Erythroblast (primary cell): ENCODE measurements at regions not wholly inside any gene's neighbourhood (a gene's known extent, or its start where the extent isn't known, plus 50 kb on each side); places are given as distances from the start of the nearest gene placed in this dataset.
"Not testable (repeated sequence)": the region's sequence is repeated elsewhere in the genome, so short reads cannot be mapped to it uniquely, and the experiment has no call there.

Source experiments
- DNase-seq, 2 experiments: peaks; one replicate each; lab custom pipeline; 2025; lab: John Stamatoyannopoulos, UW
- GATA1 ChIP-seq: IDR thresholded peaks from 2 replicates; pipeline ENCODE4 v1.6.1; 2011; ENCODE audit warnings: low read depth, mild to moderate bottlenecking, control low read depth, low read length, moderate library complexity
- POLR2A ChIP-seq: IDR thresholded peaks from 2 replicates; pipeline ENCODE4 v1.6.1; 2011; ENCODE audit warnings: mild to moderate bottlenecking, low read length

DNA sequence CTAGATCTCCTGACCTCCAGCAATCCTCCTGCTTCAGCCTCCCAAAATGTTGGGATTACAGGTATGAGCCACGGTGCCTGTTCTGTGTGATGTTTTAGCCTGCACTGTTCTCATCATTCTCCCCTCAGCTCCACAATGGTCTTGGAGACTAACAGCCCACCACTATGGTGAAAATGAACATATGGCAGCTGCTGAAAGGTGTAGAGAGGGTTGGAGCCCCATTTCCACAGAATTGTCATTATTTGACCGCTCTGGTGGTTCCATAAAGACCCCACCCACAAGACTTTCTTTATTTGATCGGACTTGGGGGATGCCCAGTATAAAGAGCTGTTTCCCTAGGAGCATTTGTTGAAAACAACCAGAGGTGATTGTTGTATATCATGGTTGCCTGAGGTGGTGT is 67.9 kb upstream of the SEPTIN5 start:
- no peak for TF ChIP-seq POLR2A
- TF ChIP-seq GATA1: no peak
- DNase-seq: no peak

DNA sequence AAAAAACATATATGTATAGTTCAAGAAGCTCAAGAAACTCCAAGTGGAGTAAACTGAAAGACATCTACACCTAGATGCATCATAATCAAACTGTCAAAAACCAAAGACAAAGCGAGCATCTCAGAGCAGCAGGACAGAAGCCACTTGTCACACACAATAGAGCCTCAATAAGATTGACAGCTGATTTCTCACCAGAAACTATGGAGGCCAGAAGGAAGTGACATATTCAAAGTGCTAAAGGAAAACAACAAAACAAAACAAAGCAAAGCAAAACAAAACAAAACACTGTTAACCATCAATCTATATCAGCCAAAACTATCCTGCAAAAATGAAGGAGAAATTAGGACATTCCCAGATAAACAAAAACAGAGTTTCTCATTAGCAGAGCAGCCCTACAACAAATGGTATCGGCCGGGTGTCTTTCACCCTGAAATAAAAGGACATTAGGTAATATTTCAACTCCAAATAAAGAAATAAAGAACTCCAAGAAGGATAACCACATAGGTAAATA is 65.8 kb upstream of the SEPTIN5 start:
- TF ChIP-seq GATA1 (no peak), POLR2A (no peak)
- DNase-seq: peak in 1 of 2 experiments; percentile 19

DNA sequence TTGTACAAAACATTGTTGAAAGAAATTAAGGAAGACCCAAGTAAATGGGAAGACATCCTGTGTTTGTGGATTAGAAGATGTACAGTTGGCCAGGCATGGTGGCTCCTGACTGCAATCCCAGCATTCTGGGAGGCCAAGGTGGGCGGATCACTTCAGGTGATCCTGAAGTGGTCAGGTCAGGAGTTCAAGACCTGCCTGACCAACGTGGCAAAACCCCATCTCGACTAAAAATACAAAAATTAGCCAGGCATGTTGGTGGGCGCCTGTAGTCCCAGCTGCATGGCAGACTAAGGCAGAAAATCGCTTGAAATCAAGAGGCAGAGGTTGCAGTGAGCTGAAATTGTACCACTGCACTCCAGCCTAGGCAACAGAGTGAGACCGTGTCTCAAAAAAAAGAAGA is 62.0 kb upstream of the SEPTIN5 start:
- TF ChIP-seq GATA1 (no peak), POLR2A (no peak)

DNA sequence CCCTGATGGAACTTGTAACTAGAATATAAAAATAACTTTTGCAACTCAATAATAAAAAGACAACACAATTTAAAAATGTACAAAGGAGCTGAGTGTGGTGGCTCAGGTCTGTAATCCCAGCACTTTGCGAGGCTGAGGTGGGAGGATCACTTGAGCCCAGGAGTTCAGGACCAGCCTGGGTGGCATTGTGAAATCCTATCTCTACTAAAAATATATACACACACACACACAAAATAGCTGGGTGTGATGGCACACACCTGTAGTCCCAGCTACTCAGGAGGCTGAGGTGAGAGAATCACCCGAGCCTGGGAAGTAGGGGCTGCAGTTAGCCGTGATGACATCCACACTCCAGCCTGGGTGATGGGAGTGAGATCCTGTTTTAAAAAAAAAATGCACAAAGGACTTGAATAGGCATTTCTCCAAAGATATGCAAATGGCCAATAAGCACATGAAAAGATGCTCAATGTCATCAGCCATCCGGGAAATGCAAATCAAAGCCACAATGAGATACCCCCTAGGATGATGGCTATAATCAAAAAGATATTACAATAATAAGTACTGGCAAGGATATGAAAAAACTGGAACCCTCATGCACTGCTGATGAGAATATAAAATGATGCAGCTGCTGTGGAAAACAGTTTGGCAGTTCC is 59.8 kb upstream of the SEPTIN5 start:
- no peak for DNase-seq
- no peak for TF ChIP-seq GATA1
- TF ChIP-seq POLR2A: no peak

More for the DNA sequence above, 62.0 kb upstream of the SEPTIN5 start:
- no peak for DNase-seq

DNA sequence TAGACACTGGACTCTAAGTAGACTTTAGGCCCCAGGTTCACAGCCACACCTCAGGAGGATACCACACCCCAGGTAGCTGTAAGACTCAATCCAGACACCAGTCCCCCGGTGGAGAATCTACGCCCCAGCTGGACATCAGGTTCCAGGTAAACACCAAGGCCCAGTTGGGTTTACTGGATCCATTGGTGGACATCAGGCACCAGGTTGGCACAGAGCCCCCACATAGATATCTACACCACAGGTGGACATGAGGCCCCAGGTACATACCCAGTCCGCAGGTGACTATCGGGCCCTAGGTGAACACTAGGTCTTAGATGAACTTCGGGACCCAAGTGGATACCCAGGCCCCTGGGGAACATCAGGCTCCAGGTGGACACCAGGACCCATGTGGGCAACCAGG is 58.9 kb upstream of the SEPTIN5 start:
- TF ChIP-seq GATA1 (no peak), POLR2A (no peak)
- no peak for DNase-seq

DNA sequence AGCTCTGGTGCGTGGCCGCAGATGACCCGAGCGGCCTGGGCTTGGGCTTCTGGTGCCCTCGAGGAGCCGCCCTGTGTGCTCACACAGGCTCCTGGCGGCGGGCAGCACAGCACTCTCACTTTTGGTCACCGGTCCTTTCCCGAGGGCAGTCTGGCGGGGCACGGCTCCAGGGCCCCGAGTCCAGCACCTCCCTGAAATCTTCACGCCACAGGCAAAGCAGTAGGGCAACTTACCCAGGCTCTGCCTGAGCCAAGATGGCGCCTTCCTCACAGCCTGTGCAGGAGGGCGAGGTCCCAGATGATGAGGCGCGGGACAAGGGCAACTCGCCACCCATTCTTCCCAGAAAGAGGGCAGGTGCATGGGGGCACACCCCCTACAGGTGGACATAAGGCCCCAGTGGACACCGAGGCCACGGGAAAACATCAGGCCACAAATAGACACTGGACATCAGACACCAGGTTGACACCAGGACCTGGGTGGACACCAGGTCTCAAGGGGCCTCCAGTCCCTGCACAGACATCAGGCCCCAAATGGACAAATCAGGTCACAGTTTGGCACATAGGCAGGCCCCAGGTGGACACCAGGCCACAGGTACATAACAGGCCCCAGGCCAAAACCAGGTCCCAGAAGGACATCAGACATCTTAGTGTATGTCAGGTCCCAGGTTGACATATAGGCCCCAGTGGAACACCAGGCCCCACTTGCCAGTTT is 57.6 kb upstream of the SEPTIN5 start:
- DNase-seq: no peak
- TF ChIP-seq GATA1: no peak
- TF ChIP-seq POLR2A: no peak

DNA sequence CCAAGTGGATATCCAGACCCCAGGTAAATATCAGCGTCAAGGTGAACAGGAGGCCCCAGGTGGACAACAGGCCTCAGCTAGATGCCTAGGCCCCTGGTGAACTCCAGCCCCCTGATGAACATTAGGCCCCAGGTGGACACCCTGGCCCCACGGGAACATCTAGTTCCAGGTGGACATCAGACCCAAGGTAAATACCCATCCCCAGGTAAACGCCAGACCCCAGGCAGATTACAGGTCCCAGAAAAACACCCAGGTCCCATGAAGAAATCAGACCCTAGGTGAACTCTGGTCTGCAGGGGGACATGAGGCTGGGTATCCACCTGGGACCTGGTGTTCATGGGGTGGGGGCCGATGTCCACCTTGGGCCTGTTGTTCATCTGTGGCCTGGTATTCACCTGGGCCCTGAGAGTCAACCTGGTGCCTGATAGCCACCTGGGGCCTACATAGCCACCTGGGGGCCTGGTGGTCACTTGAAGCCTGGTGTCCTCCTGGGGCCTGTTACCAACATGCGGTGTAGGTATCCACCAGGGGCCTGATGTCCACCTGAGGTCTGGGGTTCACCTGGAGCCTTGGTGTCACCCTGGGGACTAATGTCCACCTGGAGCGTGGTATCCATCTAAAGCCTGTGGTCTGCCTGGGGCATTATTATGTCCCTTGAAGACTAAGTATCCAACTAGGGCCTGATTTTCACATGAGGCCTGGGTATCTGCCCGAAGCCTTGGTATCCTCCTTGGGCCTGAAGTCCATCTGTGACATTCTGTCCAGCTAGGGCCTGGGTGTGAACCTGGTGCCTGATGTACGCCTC is 56.8 kb upstream of the SEPTIN5 start:
- TF ChIP-seq POLR2A (no peak), GATA1 (no peak)
- DNase-seq: no peak

DNA sequence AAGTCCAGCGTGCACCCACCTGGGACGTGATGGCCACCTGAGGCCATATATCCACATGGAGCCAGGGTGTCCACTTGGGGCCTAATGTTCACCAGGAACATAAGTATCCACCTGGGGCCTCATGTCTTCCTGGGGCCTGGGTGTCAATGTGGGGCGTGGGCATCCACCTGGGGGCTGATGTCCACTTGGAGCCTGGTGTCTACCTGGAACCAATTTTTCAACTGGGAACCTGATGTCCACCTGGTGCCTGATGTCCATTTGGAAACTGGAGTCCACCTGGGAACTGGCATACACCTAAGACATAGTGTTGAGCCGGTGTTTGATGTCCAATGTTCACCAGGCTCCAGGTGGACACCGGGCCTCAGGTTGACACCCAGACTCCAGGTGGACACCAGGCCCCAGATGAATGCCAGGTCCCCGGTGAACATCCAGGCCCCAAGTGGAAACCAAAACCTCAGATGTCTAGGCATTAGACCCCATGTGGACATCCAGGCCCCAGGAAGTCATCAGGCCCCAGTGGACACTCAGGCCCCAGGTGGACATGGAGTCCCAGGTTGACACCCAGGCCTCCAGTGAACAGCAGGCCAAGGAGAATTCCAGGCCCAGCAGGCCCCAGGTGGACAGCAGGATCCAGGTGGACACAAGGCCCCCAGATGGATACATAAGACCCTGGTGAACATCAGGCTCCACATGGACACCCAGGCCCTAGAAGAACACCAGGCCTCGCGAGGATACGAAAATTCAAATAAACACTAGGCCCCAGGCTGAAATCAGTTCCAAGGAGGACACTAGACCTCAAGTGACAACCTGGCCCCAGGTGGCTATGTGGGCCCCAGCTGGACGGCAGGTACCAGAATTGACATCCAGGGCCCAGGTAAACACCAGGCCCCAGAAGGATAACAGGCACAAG is 56.0 kb upstream of the SEPTIN5 start:
- TF ChIP-seq GATA1 (no peak), POLR2A (no peak)
- no peak for DNase-seq

DNA sequence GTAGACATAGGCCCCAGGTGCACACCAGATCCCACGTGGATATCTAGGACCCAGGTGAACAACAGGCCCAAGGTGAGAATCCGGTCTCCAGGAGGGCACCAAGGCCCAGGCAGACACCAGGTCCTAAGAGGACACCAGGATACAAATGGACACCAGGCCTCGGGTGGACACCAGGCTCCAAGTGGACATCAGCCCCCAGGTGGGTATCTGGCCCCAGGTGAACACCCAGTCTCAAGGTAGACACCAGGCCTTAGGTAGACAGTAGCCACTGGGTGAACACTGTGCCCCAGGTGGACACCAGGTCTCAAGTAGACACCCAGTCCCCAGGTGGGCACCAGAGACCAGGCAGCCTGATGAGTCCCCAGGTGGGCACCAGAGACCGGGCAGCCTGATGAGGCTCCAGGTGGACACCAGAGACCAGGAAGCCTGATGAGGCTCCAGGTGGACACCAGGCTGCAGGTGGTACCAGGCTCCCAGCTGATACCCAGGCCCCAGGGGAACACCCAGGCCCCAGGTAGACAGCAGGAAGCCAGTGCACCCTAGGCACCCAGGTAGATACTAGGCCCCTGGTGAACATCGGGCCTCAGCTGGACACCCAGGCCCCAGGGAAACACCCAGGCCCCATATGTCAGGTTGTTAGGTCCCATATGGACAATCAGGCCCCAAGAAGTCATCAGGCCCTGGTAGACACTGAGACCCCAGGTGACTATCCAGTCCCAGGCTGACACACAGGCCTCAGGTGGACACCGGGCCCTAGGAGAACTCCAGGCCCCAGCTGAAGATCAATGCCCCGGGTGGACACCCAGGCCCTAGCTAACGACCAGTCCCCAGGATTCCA is 55.1 kb upstream of the SEPTIN5 start:
- TF ChIP-seq GATA1: no peak

DNA sequence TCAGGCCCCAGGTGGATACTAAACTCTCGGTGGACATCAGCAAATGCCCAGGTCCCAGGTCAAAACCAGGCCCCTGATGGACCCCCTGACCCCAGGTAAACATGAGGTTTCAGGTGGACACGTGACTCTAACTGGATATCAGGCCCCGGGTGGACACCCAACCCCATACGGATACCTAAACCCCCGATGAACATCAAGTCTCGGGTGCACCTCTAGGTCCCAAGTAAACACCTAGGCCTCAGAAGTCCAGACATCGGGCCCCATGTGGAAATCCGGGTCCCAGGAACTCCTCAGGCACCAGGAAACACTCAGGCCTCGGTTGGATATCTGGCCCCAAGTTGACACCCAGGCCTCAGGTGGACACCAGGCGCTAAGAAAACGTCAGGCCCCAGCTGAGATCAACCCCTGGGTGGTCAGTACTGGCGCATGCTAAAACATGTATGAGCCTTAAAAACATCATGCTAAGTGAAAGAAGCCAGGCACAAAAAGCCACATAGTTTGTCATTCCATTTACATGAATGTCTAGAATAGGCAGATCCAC is 54.4 kb upstream of the SEPTIN5 start:
- DNase-seq: no peak
- no peak for TF ChIP-seq POLR2A
- no peak for TF ChIP-seq GATA1

More for the DNA sequence above, 55.1 kb upstream of the SEPTIN5 start:
- no peak for DNase-seq

DNA sequence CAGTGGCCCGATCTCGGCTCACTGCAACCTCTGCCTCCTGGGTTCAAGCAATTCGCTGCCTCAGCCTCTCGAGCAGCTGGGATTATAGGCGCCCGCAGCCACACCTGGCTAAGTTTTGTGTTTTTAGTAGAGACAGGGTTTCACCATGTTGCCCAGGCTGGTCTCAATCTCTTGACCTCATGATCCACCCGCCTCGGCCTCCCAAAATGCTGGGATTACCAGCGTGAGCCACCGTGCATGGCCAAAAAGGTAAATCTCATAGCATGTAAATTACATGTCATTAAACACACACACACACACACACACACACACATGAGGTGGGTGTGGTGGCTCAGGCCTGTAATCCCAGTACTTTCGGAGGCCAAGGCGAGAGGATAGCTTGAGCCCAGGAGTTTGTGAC is 53.7 kb upstream of the SEPTIN5 start:
- DNase-seq: not testable (repeated sequence)

DNA sequence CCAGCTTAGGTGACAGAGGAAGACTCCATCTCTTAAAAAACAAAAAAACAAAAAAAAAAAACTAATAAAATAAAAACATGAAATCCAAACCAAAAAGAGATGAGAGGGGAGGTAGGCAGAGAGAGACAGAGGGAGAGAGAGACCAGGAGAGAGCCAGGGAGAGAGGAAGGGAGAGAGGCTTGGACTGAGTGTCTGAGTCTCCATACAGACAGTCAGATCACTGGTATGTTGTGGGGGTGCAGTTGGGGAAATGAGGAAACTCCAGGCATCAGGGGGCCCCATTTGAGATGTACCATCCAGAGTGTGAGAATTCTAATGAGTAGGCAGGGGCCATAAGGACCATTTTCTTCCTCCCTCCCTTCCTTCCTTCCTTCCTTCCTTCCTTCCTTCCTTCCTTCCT is 53.1 kb upstream of the SEPTIN5 start:
- no peak for DNase-seq
- TF ChIP-seq POLR2A (no peak), GATA1 (no peak)

DNA sequence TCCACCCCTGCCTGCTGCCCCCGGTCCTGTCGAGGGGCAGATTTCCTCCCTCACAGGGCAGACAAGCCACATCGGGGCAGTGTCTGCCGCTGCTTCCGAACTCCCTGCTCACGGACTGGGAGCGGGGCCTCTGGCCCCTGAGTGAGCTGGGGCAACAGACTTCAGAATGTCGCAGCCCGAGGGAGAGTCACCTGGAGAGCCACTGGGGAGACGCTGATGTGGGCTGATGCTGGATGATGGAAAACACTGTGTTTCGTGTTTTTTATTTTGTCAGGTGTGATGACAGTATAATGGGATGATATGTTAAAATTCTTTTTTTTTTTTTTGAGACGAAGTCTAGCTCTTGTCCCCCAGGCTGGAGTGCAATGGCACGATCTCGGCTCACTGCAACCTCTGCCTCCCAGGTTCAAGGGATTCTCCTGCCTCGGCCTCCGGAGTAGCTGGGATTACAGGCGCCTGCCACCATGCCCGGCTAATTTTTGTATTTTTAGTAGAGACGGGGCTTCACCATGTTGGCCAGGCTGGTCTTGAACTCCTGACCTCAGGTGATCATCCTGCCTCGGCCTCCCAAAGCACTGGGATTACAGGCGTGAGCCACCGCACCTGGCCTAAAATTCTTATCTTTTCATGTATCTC is 52.1 kb upstream of the SEPTIN5 start:
- not testable (repeated sequence) for DNase-seq
